ENCODE measurements at regions not wholly inside any gene's neighbourhood (a gene's known extent, or its start where the extent isn't known, plus 50 kb on each side); places are given as distances from the start of the nearest gene placed in this dataset.

GRCh38 chr2:66370824-66371223 is 64.1 kb upstream of the MEIS1 start:
- no peak for TF ChIP-seq CTCF (IDR thresholded peaks at IDR 0.05; ENCODE audit: borderline replicate concordance, extremely low read depth, low read length, poor library complexity, severe bottlenecking)
- TF ChIP-seq EZH2 (IDR thresholded peaks at IDR 0.05; ENCODE audit: borderline replicate concordance, low read depth, low read length, severe bottlenecking): no peak
